HEK293 (cell line): ENCODE measurements at regions not wholly inside any gene's neighbourhood (a gene's known extent, or its start where the extent isn't known, plus 50 kb on each side); places are given as distances from the start of the nearest gene placed in this dataset.

Source experiments
- SALL2 ChIP-seq: fragments of 450-650 bp; formaldehyde crosslinking; IDR thresholded peaks from 2 replicates; pipeline ENCODE4 v1.5.0; 2017; ENCODE audit warnings: missing biosample characterization, mild to moderate bottlenecking, missing genetic modification characterization, borderline replicate concordance
- ZNF274 ChIP-seq, 2 experiments: fragments of 200-500 bp in 1 of 2; fragments of 450-650 bp in 1 of 2; sonication (Bioruptor generic) in 1 of 2; formaldehyde crosslinking in 1 of 2; IDR thresholded peaks; 2 replicates each; pipeline versions ENCODE4 v1.5.1 to v1.6.1; 2014 to 2016; ENCODE audit warnings: borderline replicate concordance in 1 of 2, inconsistent platforms in 1 of 2, low read length in 1 of 2, missing biosample characterization in 1 of 2, missing genetic modification characterization in 1 of 2
- ZNF670 ChIP-seq: fragments of 450-650 bp; formaldehyde crosslinking; IDR thresholded peaks from 2 replicates; pipeline ENCODE4 v1.5.1; 2016; ENCODE audit warnings: missing biosample characterization, missing genetic modification characterization, low read depth
- TF ChIP-seq, protein P1 (sequence below): fragments of 450-650 bp; formaldehyde crosslinking; IDR thresholded peaks from 2 replicates; pipeline ENCODE4 v1.5.1; 2016; ENCODE audit warnings: missing biosample characterization, missing genetic modification characterization

DNA sequence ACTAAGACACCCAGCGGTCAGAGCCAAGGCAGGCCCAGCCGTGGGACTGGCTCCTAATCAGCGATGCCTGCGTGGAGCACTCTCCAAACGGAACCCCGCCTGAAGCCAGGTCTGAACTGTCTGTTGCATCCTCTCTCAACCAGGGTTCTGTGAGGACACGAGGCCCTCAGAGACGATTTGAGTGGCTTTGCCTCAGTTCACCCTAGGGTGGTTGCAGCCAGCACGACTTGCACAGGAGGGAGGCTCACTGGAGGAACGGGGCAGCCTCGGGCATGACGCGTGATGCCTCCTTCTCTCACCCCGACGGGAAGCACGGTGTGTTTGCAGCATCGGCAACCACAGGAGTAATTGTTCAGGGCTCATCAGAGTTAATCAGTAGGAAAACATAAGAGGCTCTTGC, 336.4 kb downstream of the EIPR1 start:
- TF ChIP-seq, protein P1, sequence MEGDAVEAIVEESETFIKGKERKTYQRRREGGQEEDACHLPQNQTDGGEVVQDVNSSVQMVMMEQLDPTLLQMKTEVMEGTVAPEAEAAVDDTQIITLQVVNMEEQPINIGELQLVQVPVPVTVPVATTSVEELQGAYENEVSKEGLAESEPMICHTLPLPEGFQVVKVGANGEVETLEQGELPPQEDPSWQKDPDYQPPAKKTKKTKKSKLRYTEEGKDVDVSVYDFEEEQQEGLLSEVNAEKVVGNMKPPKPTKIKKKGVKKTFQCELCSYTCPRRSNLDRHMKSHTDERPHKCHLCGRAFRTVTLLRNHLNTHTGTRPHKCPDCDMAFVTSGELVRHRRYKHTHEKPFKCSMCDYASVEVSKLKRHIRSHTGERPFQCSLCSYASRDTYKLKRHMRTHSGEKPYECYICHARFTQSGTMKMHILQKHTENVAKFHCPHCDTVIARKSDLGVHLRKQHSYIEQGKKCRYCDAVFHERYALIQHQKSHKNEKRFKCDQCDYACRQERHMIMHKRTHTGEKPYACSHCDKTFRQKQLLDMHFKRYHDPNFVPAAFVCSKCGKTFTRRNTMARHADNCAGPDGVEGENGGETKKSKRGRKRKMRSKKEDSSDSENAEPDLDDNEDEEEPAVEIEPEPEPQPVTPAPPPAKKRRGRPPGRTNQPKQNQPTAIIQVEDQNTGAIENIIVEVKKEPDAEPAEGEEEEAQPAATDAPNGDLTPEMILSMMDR (tag by site-specific recombination) = no peak
- TF ChIP-seq ZNF274 (IDR thresholded peaks at IDR 0.05; ENCODE audit: low read length) (no peak), ZNF274 (tag by site-specific recombination; IDR thresholded peaks at IDR 0.05; ENCODE audit: borderline replicate concordance) (no peak), ZNF670 (tag by site-specific recombination) (no peak), SALL2 (tag by site-specific recombination) (no peak)
